ENCODE measurements at regions not wholly inside any gene's neighbourhood (a gene's known extent, or its start where the extent isn't known, plus 50 kb on each side); places are given as distances from the start of the nearest gene placed in this dataset.

DNA sequence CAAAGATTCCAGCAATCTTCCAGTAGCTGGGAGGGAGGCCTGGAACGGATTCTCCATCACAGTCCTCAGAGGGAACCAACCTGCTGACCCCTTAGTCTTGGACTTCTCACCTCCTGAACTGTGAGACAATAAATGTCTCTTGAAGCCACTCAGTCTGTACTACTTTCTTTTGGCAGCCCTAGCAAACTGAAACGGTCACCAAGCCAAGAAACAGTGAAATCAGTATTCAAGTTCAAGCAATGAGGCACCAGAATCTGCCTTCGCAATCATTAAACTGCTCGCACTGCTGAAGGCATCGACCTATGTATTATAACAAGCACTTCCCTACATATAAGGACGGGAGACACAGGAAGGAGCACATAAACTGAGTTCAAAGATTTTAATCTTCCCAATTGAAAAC is 120.6 kb upstream of the PUM3 start (continued):
- TF ChIP-seq RAD21 (IDR thresholded peaks at IDR 0.05 in 1 of 2, conservative IDR thresholded peaks at IDR 0.05 in 1 of 2; ENCODE audit: low read depth in 2 of 2, low read length in 2 of 2) (no peak), POLR2A (IDR thresholded peaks at IDR 0.05; ENCODE audit: control extremely low read depth in 1 of 2, low read depth in 2 of 2, low read length in 2 of 2) (no peak)
